ENCODE measurements at regions not wholly inside any gene's neighbourhood (a gene's known extent, or its start where the extent isn't known, plus 50 kb on each side); places are given as distances from the start of the nearest gene placed in this dataset.
"Not testable (repeated sequence)": the region's sequence is repeated elsewhere in the genome, so short reads cannot be mapped to it uniquely, and the experiment has no call there.

- no peak for TF ChIP-seq CTCF (IDR thresholded peaks at IDR 0.05; ENCODE audit: low read depth, low read length, missing control alignments)
- no peak for DNase-seq (ENCODE audit: extremely low read depth, low read depth)
- no peak overlapping the region for H3K4me3 ChIP-seq (replicated peaks; ENCODE audit: low read depth, low read length)
Measured at GRCh38 chr2:4192119-4192518, 488.7 kb downstream of the DCDC2C start.

GRCh38 chr2:4214444-4215205, 511.2 kb downstream of the DCDC2C start:
- TF ChIP-seq CTCF (IDR thresholded peaks at IDR 0.05; ENCODE audit: low read depth, low read length, missing control alignments): no peak
- no peak for DNase-seq (ENCODE audit: extremely low read depth, low read depth)
- H3K4me3 ChIP-seq (replicated peaks; ENCODE audit: low read depth, low read length): no peak overlapping the region

GRCh38 chr2:4217737-4218136, 514.4 kb downstream of the DCDC2C start:
- no peak for TF ChIP-seq CTCF (IDR thresholded peaks at IDR 0.05; ENCODE audit: low read depth, low read length, missing control alignments)
- H3K4me3 ChIP-seq (replicated peaks; ENCODE audit: low read depth, low read length): no peak overlapping the region

GRCh38 chr2:4219101-4219500, 515.7 kb downstream of the DCDC2C start:
- no peak for TF ChIP-seq CTCF (IDR thresholded peaks at IDR 0.05; ENCODE audit: low read depth, low read length, missing control alignments)
- H3K4me3 ChIP-seq (replicated peaks; ENCODE audit: low read depth, low read length): no peak overlapping the region
- DNase-seq (ENCODE audit: extremely low read depth, low read depth): no peak

More at GRCh38 chr2:4217737-4218136, 514.4 kb downstream of the DCDC2C start:
- no peak for DNase-seq (ENCODE audit: extremely low read depth, low read depth)

- DNase-seq (ENCODE audit: extremely low read depth, low read depth): no peak
- no peak for TF ChIP-seq CTCF (IDR thresholded peaks at IDR 0.05; ENCODE audit: low read depth, low read length, missing control alignments)
- no peak overlapping the region for H3K4me3 ChIP-seq (replicated peaks; ENCODE audit: low read depth, low read length)
Measured at GRCh38 chr2:4219571-4219970, 516.2 kb downstream of the DCDC2C start.

- no peak for TF ChIP-seq CTCF (IDR thresholded peaks at IDR 0.05; ENCODE audit: low read depth, low read length, missing control alignments)
- no peak overlapping the region for H3K4me3 ChIP-seq (replicated peaks; ENCODE audit: low read depth, low read length)
- no peak for DNase-seq (ENCODE audit: extremely low read depth, low read depth)
Measured at GRCh38 chr2:4221434-4221833, 518.1 kb downstream of the DCDC2C start.

DNA sequence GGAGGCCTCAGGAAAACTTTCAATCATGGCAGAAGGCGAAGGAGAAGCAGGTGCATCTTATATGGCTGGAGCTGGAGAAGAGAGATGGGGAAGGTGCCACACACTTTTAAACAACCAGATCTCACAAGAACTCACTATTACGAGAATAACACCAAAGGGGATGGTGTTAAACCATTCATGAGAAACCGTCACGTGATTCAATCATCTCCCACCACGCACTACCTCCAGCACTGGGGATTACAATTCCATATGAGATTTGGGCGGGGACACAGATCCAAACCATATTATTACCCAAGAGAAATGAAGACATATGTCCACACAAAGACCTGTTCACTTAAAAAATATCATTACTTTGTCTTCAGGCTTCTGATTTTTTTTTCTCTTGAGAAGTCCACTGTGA, 518.5 kb downstream of the DCDC2C start:
- DNase-seq (ENCODE audit: extremely low read depth, low read depth): no peak
- TF ChIP-seq CTCF (IDR thresholded peaks at IDR 0.05; ENCODE audit: low read depth, low read length, missing control alignments): no peak

DNA sequence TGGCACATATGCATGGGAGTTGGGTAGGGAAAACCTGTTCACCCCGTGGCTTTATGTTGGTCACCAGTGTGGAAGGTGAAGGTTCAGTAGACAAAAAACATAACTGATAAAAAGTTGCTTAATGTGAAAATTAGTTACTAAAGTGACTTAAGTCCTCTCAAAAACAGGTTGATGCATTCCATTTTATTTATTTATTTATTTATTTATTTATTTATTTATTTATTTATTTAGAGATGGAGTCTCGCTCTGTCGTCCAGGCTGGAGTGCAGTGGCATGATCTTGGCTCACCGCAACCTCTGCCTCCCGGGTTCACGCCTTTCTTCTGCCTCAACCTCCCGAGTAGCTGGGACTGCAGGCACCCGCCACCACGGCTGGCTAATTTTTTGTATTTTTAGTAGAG, 541.0 kb downstream of the DCDC2C start:
- DNase-seq (ENCODE audit: extremely low read depth, low read depth); H3K4me3 ChIP-seq (replicated peaks; ENCODE audit: low read depth, low read length): not testable (repeated sequence)

More for the DNA sequence above, 518.5 kb downstream of the DCDC2C start:
- H3K4me3 ChIP-seq (replicated peaks; ENCODE audit: low read depth, low read length): no peak overlapping the region

Data from HFF-Myc (cell line).